ENCODE measurements at regions not wholly inside any gene's neighbourhood (a gene's known extent, or its start where the extent isn't known, plus 50 kb on each side); places are given as distances from the start of the nearest gene placed in this dataset.

DNA sequence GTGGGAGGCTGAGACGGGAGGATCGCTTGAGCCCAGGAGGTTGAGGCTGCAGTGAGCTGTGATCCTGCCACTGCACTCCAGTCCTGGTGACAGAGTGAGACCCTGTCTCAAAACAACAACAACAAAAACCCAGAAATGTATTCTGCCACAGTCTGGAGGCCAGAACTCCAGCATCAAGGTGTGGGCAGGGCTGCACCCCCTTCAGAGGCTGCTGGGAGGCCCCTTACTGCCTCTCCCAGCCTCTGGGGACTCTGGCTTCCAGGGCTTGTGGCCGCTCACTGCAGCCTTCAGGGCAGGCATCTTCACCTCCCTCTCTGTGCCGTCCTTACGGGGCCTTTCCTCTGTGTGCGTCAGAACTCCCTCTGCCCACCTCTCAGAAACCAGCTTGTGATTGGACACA lies 209.4 kb upstream of the GSE1 start:
- no peak for TF ChIP-seq POLR2A (IDR thresholded peaks at IDR 0.05)
- TF ChIP-seq, protein P1, sequence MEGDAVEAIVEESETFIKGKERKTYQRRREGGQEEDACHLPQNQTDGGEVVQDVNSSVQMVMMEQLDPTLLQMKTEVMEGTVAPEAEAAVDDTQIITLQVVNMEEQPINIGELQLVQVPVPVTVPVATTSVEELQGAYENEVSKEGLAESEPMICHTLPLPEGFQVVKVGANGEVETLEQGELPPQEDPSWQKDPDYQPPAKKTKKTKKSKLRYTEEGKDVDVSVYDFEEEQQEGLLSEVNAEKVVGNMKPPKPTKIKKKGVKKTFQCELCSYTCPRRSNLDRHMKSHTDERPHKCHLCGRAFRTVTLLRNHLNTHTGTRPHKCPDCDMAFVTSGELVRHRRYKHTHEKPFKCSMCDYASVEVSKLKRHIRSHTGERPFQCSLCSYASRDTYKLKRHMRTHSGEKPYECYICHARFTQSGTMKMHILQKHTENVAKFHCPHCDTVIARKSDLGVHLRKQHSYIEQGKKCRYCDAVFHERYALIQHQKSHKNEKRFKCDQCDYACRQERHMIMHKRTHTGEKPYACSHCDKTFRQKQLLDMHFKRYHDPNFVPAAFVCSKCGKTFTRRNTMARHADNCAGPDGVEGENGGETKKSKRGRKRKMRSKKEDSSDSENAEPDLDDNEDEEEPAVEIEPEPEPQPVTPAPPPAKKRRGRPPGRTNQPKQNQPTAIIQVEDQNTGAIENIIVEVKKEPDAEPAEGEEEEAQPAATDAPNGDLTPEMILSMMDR (IDR thresholded peaks at IDR 0.05) = no peak

All from body of pancreas (tissue), 4 donors.